BLaER1 treated with 17β-estradiol and CSF1 and Interleukin-3, amounts not matched to agents 10 nM and 100 nM (cell line): ENCODE measurements at regions not wholly inside any gene's neighbourhood (a gene's known extent, or its start where the extent isn't known, plus 50 kb on each side); places are given as distances from the start of the nearest gene placed in this dataset.

Source experiments
- H3K27ac ChIP-seq, 11 experiments: shearing (Covaris generic); formaldehyde crosslinking; 2 replicates each; pipeline ENCODE4 v1.8.1; 2022
- H3K27me3 ChIP-seq, 11 experiments: shearing (Covaris generic); formaldehyde crosslinking; 2 replicates each; pipeline ENCODE4 v1.8.1; 2022
- H3K36me3 ChIP-seq, 11 experiments: shearing (Covaris generic); formaldehyde crosslinking; 2 replicates each; pipeline ENCODE4 v1.8.1; 2022
- H3K4me1 ChIP-seq, 10 experiments: shearing (Covaris generic); formaldehyde crosslinking; 2 replicates each; pipeline ENCODE4 v1.8.1; 2022
- H3K4me2 ChIP-seq, 11 experiments: shearing (Covaris generic); formaldehyde crosslinking; 2 replicates each; pipeline ENCODE4 v1.8.1; 2022
- H3K4me3 ChIP-seq, 10 experiments: shearing (Covaris generic); formaldehyde crosslinking; 2 replicates each; pipeline ENCODE4 v1.8.1; 2022
- H3K9ac ChIP-seq, 11 experiments: shearing (Covaris generic); formaldehyde crosslinking; 2 replicates each; pipeline ENCODE4 v1.8.1; 2022
- H3K9me3 ChIP-seq, 11 experiments: shearing (Covaris generic); formaldehyde crosslinking; replicated peaks in 1 of 11; 2 replicates each; pipeline ENCODE4 v1.8.1; 2022
- H4K20me1 ChIP-seq, 11 experiments: shearing (Covaris generic); formaldehyde crosslinking; 2 replicates each; pipeline ENCODE4 v1.8.1; 2022
- Cebpa-rat ChIP-seq, 11 experiments: shearing (Covaris generic); IDR thresholded peaks; 2 replicates each; pipeline ENCODE4 v1.8.1; 2022

DNA sequence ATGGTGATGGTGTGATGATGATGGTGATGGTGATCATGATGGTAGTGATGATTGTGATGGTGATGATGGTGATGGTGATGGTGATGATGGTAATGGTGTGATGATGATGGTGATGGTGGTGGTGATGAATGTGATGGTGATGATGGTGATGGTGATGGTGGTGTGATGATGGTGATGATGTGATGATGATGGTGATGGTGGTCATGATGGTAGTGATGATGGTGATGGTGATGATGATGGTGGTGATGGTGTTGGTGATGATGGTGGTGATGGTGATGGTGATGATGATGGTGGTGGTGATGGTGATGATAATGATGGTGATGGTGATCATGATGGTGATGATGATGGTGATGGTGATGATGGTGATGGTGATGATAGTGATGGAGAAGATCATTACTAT, 120.3 kb downstream of the ZNF664 start:
- H3K36me3 ChIP-seq = no peaks in the 10 kb centered on the region
- H3K4me2 ChIP-seq = no peak overlapping the region
- H3K4me3 ChIP-seq = no peak overlapping the region
- H3K9me3 ChIP-seq = peaks cover 0 to 8% (median 0%) of the 10 kb centered on the region in 11 experiments; a peak in 3 of 22 replicates
- H3K27ac ChIP-seq = no peak overlapping the region
- TF ChIP-seq Cebpa-rat (IDR thresholded peaks at IDR 0.05) = no peak
- H3K27me3 ChIP-seq = no peaks in the 10 kb centered on the region
- H3K9ac ChIP-seq = no peak overlapping the region
- H4K20me1 ChIP-seq = no peaks in the 10 kb centered on the region
- no peaks in the 10 kb centered on the region for H3K4me1 ChIP-seq

GRCh38 chr12:124094188-124094587, 121.2 kb downstream of the ZNF664 start:
- no peak overlapping the region for H3K4me3 ChIP-seq
- no peak overlapping the region for H3K27ac ChIP-seq
- no peaks in the 10 kb centered on the region for H3K36me3 ChIP-seq
- no peak overlapping the region for H3K9ac ChIP-seq
- no peak for TF ChIP-seq Cebpa-rat (IDR thresholded peaks at IDR 0.05)
- no peak overlapping the region for H3K4me2 ChIP-seq
- no peaks in the 10 kb centered on the region for H3K4me1 ChIP-seq
- no peaks in the 10 kb centered on the region for H4K20me1 ChIP-seq
- peaks cover 0 to 8% (median 0%) of the 10 kb centered on the region in 11 experiments; a peak in 3 of 22 replicates for H3K9me3 ChIP-seq
- H3K27me3 ChIP-seq = no peaks in the 10 kb centered on the region

GRCh38 chr12:124094733-124095132, 121.7 kb downstream of the ZNF664 start:
- Histone ChIP-seq H3K27me3 (no peaks in the 10 kb centered on the region), H3K4me2 (no peak overlapping the region), H3K9me3 (peaks cover 0 to 8% (median 0%) of the 10 kb centered on the region in 11 experiments; a peak in 3 of 22 replicates), H3K4me3 (no peak overlapping the region), H4K20me1 (no peaks in the 10 kb centered on the region), H3K4me1 (no peaks in the 10 kb centered on the region), H3K27ac (no peak overlapping the region), H3K36me3 (no peaks in the 10 kb centered on the region), H3K9ac (no peak overlapping the region)
- no peak for TF ChIP-seq Cebpa-rat (IDR thresholded peaks at IDR 0.05)

DNA sequence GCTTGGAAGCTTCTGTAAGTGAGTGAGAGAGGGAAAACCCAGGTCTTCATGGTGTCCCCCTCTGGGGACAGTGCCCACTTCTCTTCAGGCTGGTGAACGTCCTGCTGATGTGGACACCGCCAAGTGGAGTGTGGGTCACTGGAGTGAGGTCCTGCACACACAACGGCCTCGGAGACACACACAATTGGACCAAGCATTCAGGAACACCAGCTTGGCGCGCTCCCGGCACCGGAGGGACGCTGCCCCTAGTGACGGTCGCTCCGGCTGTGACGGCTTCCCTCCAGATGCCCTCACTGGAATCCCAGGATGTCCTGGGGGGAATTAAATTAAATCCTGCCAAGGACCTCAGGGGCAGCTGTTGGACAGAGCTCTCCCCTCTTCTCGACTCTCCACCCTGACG, 123.1 kb downstream of the ZNF664 start:
- peaks cover 0 to 15% (median 6%) of the 10 kb centered on the region in 11 experiments; a peak in 6 of 22 replicates for H3K9me3 ChIP-seq
- no peak overlapping the region for H3K9ac ChIP-seq
- no peak for TF ChIP-seq Cebpa-rat (IDR thresholded peaks at IDR 0.05)
- no peak overlapping the region for H3K4me3 ChIP-seq
- H4K20me1 ChIP-seq = no peaks in the 10 kb centered on the region
- no peaks in the 10 kb centered on the region for H3K36me3 ChIP-seq
- no peak overlapping the region for H3K27ac ChIP-seq
- no peaks in the 10 kb centered on the region for H3K27me3 ChIP-seq
- no peak overlapping the region for H3K4me2 ChIP-seq
- H3K4me1 ChIP-seq = no peaks in the 10 kb centered on the region

GRCh38 chr12:124096869-124097434, 123.9 kb downstream of the ZNF664 start:
- no peak overlapping the region for H3K27ac ChIP-seq
- no peaks in the 10 kb centered on the region for H3K36me3 ChIP-seq
- no peak overlapping the region for H3K4me3 ChIP-seq
- H3K4me1 ChIP-seq = no peaks in the 10 kb centered on the region
- no peak for TF ChIP-seq Cebpa-rat (IDR thresholded peaks at IDR 0.05)
- H3K27me3 ChIP-seq = no peaks in the 10 kb centered on the region
- H3K9me3 ChIP-seq = peaks cover 0 to 15% (median 4%) of the 10 kb centered on the region in 11 experiments; a peak in 6 of 22 replicates
- H4K20me1 ChIP-seq = no peaks in the 10 kb centered on the region
- no peak overlapping the region for H3K9ac ChIP-seq
- no peak overlapping the region for H3K4me2 ChIP-seq

- H3K27ac ChIP-seq = no peak overlapping the region
- no peak overlapping the region for H3K4me2 ChIP-seq
- no peak for TF ChIP-seq Cebpa-rat (IDR thresholded peaks at IDR 0.05)
These were observed 124.7 kb downstream of the ZNF664 start for GRCh38 chr12:124097701-124098100.

GRCh38 chr12:124098101-124098757, 125.2 kb downstream of the ZNF664 start:
- H3K36me3 ChIP-seq = no peaks in the 10 kb centered on the region
- no peak overlapping the region for H3K4me2 ChIP-seq
- no peak overlapping the region for H3K27ac ChIP-seq
- no peak overlapping the region for H3K9ac ChIP-seq
- no peaks in the 10 kb centered on the region for H4K20me1 ChIP-seq
- no peaks in the 10 kb centered on the region for H3K27me3 ChIP-seq
- no peak for TF ChIP-seq Cebpa-rat (IDR thresholded peaks at IDR 0.05)
- no peaks in the 10 kb centered on the region for H3K4me1 ChIP-seq
- H3K4me3 ChIP-seq = no peak overlapping the region
- peaks cover 0 to 19% (median 8%) of the 10 kb centered on the region in 11 experiments; a peak in 16 of 22 replicates for H3K9me3 ChIP-seq

More at GRCh38 chr12:124097701-124098100, 124.7 kb downstream of the ZNF664 start:
- Histone ChIP-seq H4K20me1 (no peaks in the 10 kb centered on the region), H3K27me3 (no peaks in the 10 kb centered on the region), H3K9me3 (peaks cover 0 to 16% (median 6%) of the 10 kb centered on the region in 11 experiments; a peak in 15 of 22 replicates), H3K9ac (no peak overlapping the region), H3K36me3 (no peaks in the 10 kb centered on the region), H3K4me3 (no peak overlapping the region), H3K4me1 (no peaks in the 10 kb centered on the region)

- no peak overlapping the region for H3K27ac ChIP-seq
- H4K20me1 ChIP-seq = no peaks in the 10 kb centered on the region
- H3K9me3 ChIP-seq = peaks cover 0 to 20% (median 11%) of the 10 kb centered on the region in 11 experiments; a peak in 15 of 22 replicates
- H3K4me3 ChIP-seq = no peak overlapping the region
- H3K9ac ChIP-seq = no peak overlapping the region
- H3K4me2 ChIP-seq = no peak overlapping the region
- no peaks in the 10 kb centered on the region for H3K36me3 ChIP-seq
- no peaks in the 10 kb centered on the region for H3K27me3 ChIP-seq
- H3K4me1 ChIP-seq = no peaks in the 10 kb centered on the region
- no peak for TF ChIP-seq Cebpa-rat (IDR thresholded peaks at IDR 0.05)
These were observed 125.9 kb downstream of the ZNF664 start for GRCh38 chr12:124098887-124099286.

DNA sequence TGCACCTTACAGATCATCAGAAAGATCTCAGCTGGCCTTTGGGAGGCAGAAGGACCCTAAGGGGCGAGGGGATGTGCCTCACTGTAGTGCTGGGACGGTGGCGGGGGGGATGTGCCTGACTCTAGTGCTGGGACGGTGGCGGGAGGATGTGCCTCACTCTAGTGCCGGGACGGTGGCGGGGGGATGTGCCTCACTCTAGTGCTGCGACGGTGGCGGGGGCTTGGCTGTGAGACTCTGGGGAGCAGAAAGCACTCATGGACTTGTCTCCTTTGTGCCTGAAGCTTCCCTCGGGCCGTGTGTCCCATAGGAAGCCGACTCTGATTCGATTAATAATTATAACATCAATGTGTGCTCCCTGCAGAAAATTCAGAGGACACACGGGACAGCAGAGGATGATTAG, 126.6 kb downstream of the ZNF664 start:
- no peak for TF ChIP-seq Cebpa-rat (IDR thresholded peaks at IDR 0.05)
- no peak overlapping the region for H3K9ac ChIP-seq
- H3K27me3 ChIP-seq = no peaks in the 10 kb centered on the region
- no peak overlapping the region for H3K4me3 ChIP-seq
- no peaks in the 10 kb centered on the region for H4K20me1 ChIP-seq
- H3K9me3 ChIP-seq = peaks cover 0 to 20% (median 11%) of the 10 kb centered on the region in 11 experiments; a peak in 15 of 22 replicates
- no peak overlapping the region for H3K4me2 ChIP-seq
- no peaks in the 10 kb centered on the region for H3K36me3 ChIP-seq
- no peaks in the 10 kb centered on the region for H3K4me1 ChIP-seq
- no peak overlapping the region for H3K27ac ChIP-seq
